ENCODE measurements at regions not wholly inside any gene's neighbourhood (a gene's known extent, or its start where the extent isn't known, plus 50 kb on each side); places are given as distances from the start of the nearest gene placed in this dataset.

- Histone ChIP-seq H3K36me3 (ENCODE audit: control insufficient read depth, insufficient read depth, low read length) (no peaks in the 10 kb centered on the region), H2AK9ac (replicated peaks; ENCODE audit: low read depth, low read length, poor library complexity) (no peak overlapping the region), H3K4ac (ENCODE audit: low read depth, low read length) (no peak overlapping the region), H4K5ac (ENCODE audit: low read depth, low read length) (no peak overlapping the region), H3K79me1 (ENCODE audit: low read depth in 1 of 2, low read length in 2 of 2) (no peaks in the 10 kb centered on the region), H3K9me1 (ENCODE audit: insufficient read depth, low read length) (no peaks in the 10 kb centered on the region), H2BK120ac (ENCODE audit: low read depth, low read length) (no peak overlapping the region), H2BK15ac (ENCODE audit: low read depth, low read length) (no peak overlapping the region), H3K27me3 (ENCODE audit: control insufficient read depth, insufficient read depth, low read length) (no peaks in the 10 kb centered on the region), H3K4me1 (ENCODE audit: control insufficient read depth, insufficient read depth, low read length) (no peaks in the 10 kb centered on the region), H4K8ac (ENCODE audit: low read depth in 2 of 2, low read length in 2 of 2) (no peak overlapping the region), H3K23ac (ENCODE audit: low read depth, low read length) (no peak overlapping the region), H3K14ac (replicated peaks; ENCODE audit: low read depth, low read length) (no peak overlapping the region), H4K20me1 (ENCODE audit: insufficient read depth, low read length) (no peaks in the 10 kb centered on the region), H3K4me3 (ENCODE audit: insufficient read depth, low read depth, low read length) (no peak overlapping the region), H2BK5ac (ENCODE audit: low read depth, low read length, poor library complexity, severe bottlenecking) (no peak overlapping the region), H3K9me3 (ENCODE audit: control insufficient read depth, insufficient read depth, low read length) (no peaks in the 10 kb centered on the region), H2AK5ac (ENCODE audit: low read depth, low read length) (no peak overlapping the region), H2AFZ (replicated peaks; ENCODE audit: low read length, poor library complexity) (no peak overlapping the region), H4K91ac (ENCODE audit: insufficient read depth, low read depth, low read length) (no peak overlapping the region), H3K18ac (ENCODE audit: low read depth, low read length) (no peak overlapping the region), H2BK20ac (ENCODE audit: low read depth, low read length) (no peak overlapping the region), H3K56ac (ENCODE audit: extremely low read depth, insufficient read depth, low read length) (no peak overlapping the region), H3K9ac (ENCODE audit: low read depth, low read length) (no peak overlapping the region), H3K27ac (ENCODE audit: insufficient read depth, low read length) (no peak overlapping the region), H3K4me2 (ENCODE audit: low read depth, low read length) (no peak overlapping the region)
- ATAC-seq (ENCODE audit: low read depth) = no peak
- dilution Hi-C loops (cut with HindIII; ENCODE audit: low sequenced_read_pairs, unreplicated experiment) = no loop called here
- in situ Hi-C loops (cut with MboI; ENCODE audit: low sequenced_read_pairs) = no loop called here
- no peak for DNase-seq
- TF ChIP-seq RFX5 (IDR thresholded peaks at IDR 0.05; ENCODE audit: low read depth, low read length) = no peak
- TF ChIP-seq CEBPB (IDR thresholded peaks at IDR 0.05; ENCODE audit: low read depth, low read length) = no peak
- no peak for TF ChIP-seq CHD1 (IDR thresholded peaks at IDR 0.05; ENCODE audit: low read depth, low read length)
- TF ChIP-seq USF2 (IDR thresholded peaks at IDR 0.05; ENCODE audit: low read depth, low read length) = no peak
- no peak for TF ChIP-seq CTCF (conservative IDR thresholded peaks at IDR 0.05; ENCODE audit: low read depth, low read length)
- no peak for TF ChIP-seq MAZ (IDR thresholded peaks at IDR 0.05; ENCODE audit: borderline replicate concordance, low read depth, low read length)
- TF ChIP-seq FOS (IDR thresholded peaks at IDR 0.05; ENCODE audit: low read depth, low read length) = no peak
- no peak for TF ChIP-seq RCOR1 (IDR thresholded peaks at IDR 0.05; ENCODE audit: insufficient replicate concordance, low read length)
- CTCF ChIA-PET = no interaction called here
- BruUV-seq (replicated peaks) = no TSS peak
- WGBS, 2 experiments (ENCODE audit: extremely low coverage in 2 of 2, insufficient read length in 1 of 2) = no CpG with 5 or more reads among the region's 4 CpGs
- intact Hi-C loops (cut with micrococcal nuclease) = no loop called here
- POLR2A ChIA-PET (ENCODE audit: unreplicated experiment) = no interaction called here
These were observed 631.8 kb downstream of the GABRG2 start for GRCh38 chr5:162699361-162699760.

Measured in IMR-90 (cell line).